Breast epithelium (tissue), 4 donors: ENCODE measurements at regions not wholly inside any gene's neighbourhood (a gene's known extent, or its start where the extent isn't known, plus 50 kb on each side); places are given as distances from the start of the nearest gene placed in this dataset.

Experiments used
- DNase-seq, 2 donors: peaks; one replicate each; pipeline ENCODE4 v3.0.0-alpha.2; 2019; ENCODE audit warnings: low spot score in 2 of 2
- H3K27ac ChIP-seq, 2 donors: fragments of 200-600 bp; sonication (generic) in 1 of 2; one replicate each; pipeline ENCODE4 v1.5.1; 2016 to 2019; ENCODE audit warnings: mild to moderate bottlenecking in 1 of 2
- H3K27me3 ChIP-seq, 2 donors: fragments of 200-600 bp; sonication (generic) in 1 of 2; one replicate each; pipeline versions ENCODE4 v1.5.1 to v1.6.0; 2017 to 2019; ENCODE audit warnings: control low read depth in 1 of 2, mild to moderate bottlenecking in 1 of 2
- H3K36me3 ChIP-seq: fragments of 200-600 bp; one replicate; pipeline ENCODE4 v1.5.1; 2019
- H3K4me1 ChIP-seq, 2 donors: fragments of 200-600 bp; sonication (generic); one replicate each; pipeline ENCODE4 v1.5.1; 2016 to 2019; ENCODE audit warnings: control low read depth in 1 of 2
- H3K4me3 ChIP-seq, 3 donors: fragments of 200-600 bp; sonication (generic); 1 replicate in 2 of 3; 2 replicates in 1 of 3; pipeline ENCODE4 v1.5.1; 2016 to 2019; ENCODE audit warnings: mild to moderate bottlenecking in 3 of 3, moderate library complexity in 2 of 3
- H3K9me3 ChIP-seq, 2 donors: fragments of 200-600 bp; sonication (generic) in 1 of 2; one replicate each; pipeline ENCODE4 v1.5.1; 2016 to 2019; ENCODE audit warnings: control low read depth in 1 of 2
- POLR2A ChIP-seq: fragments of 450-650 bp; IDR thresholded peaks from one replicate; pipeline ENCODE4 v1.6.1; 2016; ENCODE audit warnings: antibody characterized with exemption, mild to moderate bottlenecking, moderate library complexity
- POLR2AphosphoS5 ChIP-seq, 3 donors: sonication (generic); formaldehyde crosslinking; IDR thresholded peaks; one replicate each; pipeline ENCODE4 v1.6.1; 2017; ENCODE audit warnings: antibody characterized with exemption in 3 of 3
- intact Hi-C: fragments of 100-400 bp; cut with DNase I; formaldehyde crosslinking; loops from one replicate; pipeline ENCODE4 v1.15.1; 2023; ENCODE audit warnings: low total_unique reads
- TF ChIP-seq, protein P1 (sequence below), 3 donors: fragments of 450-650 bp; IDR thresholded peaks; one replicate each; pipeline ENCODE4 v1.5.1; 2016 to 2017; ENCODE audit warnings: antibody characterized with exemption in 3 of 3, mild to moderate bottlenecking in 3 of 3, moderate library complexity in 3 of 3

DNA sequence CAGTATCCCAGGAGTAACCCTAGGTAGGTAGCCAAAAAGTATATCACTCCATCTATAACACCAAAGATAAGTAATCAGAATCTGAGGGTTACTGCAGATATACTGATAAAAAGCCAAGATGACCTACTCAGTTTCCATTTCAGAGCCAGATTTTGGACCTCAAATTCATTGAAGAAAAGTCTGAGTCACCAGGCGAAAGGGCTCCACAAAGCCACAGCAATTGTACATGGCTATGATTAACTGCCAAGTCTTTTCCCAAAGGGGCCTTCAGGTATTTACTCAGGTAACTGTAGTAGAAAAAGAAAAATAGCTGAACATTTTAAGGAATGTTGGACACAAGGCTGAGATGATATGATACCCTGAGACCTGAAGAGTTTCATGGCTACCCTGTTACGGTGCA is 75.6 kb upstream of the KCNH7 start:
- no peak overlapping the region for H3K4me3 ChIP-seq
- DNase-seq, result no peak
- intact Hi-C loops, result no loop called here
- H3K4me1 ChIP-seq, result no peaks in the 10 kb centered on the region
- no peaks in the 10 kb centered on the region for H3K9me3 ChIP-seq
- no peaks in the 10 kb centered on the region for H3K36me3 ChIP-seq
- H3K27me3 ChIP-seq, result no peaks in the 10 kb centered on the region
- no peak for TF ChIP-seq POLR2AphosphoS5 (IDR thresholded peaks at IDR 0.05)
- TF ChIP-seq, protein P1, sequence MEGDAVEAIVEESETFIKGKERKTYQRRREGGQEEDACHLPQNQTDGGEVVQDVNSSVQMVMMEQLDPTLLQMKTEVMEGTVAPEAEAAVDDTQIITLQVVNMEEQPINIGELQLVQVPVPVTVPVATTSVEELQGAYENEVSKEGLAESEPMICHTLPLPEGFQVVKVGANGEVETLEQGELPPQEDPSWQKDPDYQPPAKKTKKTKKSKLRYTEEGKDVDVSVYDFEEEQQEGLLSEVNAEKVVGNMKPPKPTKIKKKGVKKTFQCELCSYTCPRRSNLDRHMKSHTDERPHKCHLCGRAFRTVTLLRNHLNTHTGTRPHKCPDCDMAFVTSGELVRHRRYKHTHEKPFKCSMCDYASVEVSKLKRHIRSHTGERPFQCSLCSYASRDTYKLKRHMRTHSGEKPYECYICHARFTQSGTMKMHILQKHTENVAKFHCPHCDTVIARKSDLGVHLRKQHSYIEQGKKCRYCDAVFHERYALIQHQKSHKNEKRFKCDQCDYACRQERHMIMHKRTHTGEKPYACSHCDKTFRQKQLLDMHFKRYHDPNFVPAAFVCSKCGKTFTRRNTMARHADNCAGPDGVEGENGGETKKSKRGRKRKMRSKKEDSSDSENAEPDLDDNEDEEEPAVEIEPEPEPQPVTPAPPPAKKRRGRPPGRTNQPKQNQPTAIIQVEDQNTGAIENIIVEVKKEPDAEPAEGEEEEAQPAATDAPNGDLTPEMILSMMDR (IDR thresholded peaks at IDR 0.05), result no peak
- TF ChIP-seq POLR2A, result no peak
- H3K27ac ChIP-seq, result no peak overlapping the region

DNA sequence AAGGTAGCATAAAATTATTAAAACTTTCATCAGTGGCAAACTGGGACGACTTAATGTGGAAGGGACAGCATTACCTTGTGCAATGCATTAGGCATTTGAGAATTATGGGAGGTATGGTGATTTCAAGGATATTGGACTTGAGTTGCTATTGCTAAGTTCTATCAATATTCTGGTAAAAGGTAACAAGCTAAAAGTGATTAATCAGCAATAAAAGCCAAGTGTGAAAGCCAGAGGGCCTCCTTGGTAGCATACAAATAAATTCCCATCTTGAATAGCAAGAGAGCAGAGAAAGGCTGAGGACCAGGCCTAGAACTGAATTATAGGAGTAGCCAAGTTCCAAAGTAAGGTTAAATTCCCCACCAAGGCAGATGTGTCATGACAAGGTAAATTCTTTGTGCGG is 74.2 kb upstream of the KCNH7 start:
- TF ChIP-seq POLR2A, result no peak
- no peak for TF ChIP-seq POLR2AphosphoS5 (IDR thresholded peaks at IDR 0.05)
- TF ChIP-seq, protein P1 (IDR thresholded peaks at IDR 0.05), result no peak
- intact Hi-C loops, result no loop called here

DNA sequence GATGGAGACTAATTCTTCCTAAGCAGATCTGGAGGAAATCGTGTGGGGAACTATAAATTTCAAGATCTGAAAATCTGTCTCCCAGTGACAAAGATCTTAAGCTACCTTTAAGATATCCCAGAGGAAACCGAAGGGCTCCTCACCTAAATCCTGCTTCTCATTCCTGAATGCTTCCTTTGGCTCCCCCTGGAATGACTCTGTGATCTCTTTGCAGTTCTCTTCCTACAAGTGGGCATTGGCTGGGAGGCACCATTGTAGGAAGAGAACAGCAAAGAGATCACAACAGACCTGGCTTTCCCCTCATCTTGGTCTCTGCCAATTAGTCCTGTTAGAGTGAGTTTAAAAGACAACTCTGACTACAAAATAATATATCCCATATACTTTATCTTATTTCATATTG is 70.0 kb upstream of the KCNH7 start:
- DNase-seq, result no peak
- Histone ChIP-seq H3K36me3 (no peaks in the 10 kb centered on the region), H3K9me3 (no peaks in the 10 kb centered on the region), H3K4me3 (no peak overlapping the region), H3K27ac (no peak overlapping the region), H3K4me1 (no peaks in the 10 kb centered on the region), H3K27me3 (no peaks in the 10 kb centered on the region)
- intact Hi-C loops, result loop anchor here (5.0 kb wide), 1 partner anchor 261 kb away; no protein-coding TSS in a partner anchor
- TF ChIP-seq POLR2AphosphoS5 (IDR thresholded peaks at IDR 0.05) (no peak), POLR2A (no peak)
- TF ChIP-seq, protein P1 (IDR thresholded peaks at IDR 0.05), result no peak

More for the DNA sequence above, 74.2 kb upstream of the KCNH7 start:
- H3K36me3 ChIP-seq, result no peaks in the 10 kb centered on the region
- H3K4me1 ChIP-seq, result no peaks in the 10 kb centered on the region
- no peaks in the 10 kb centered on the region for H3K27me3 ChIP-seq
- DNase-seq, result no peak
- H3K9me3 ChIP-seq, result no peaks in the 10 kb centered on the region
- H3K27ac ChIP-seq, result no peak overlapping the region
- H3K4me3 ChIP-seq, result no peak overlapping the region

DNA sequence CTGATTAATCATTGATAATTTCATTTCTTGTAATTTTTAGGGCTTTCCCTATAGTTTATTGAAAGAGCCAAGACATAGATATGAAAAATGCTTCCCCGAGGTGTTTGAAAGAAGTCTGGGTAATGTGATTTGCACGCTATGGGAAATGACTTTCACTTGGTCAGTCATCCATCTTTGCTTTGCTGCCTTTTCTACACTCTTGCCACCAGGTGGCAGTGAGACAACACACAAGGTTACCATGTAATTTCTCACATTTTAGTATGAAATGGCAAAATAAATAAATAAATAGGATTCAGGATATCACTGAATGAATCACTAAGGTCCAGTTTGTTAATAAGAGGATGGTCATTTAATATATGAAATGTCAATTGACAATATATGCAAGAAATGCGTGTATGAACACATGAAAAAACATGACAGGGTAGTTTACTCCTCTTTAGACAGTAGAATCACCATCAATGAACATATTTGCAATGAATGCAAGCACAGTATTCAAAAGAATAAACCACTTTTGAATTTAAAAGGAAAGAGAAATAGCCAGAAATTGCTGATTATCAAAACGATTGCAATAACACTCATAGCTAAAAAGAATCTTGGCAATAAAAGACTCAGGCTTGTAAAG is 52.2 kb upstream of the KCNH7 start:
- TF ChIP-seq POLR2A, result no peak
- TF ChIP-seq, protein P1 (IDR thresholded peaks at IDR 0.05), result peak; percentile 10 to 28 (median 25)
- no peak for DNase-seq
- intact Hi-C loops, result no loop called here
- Histone ChIP-seq H3K36me3 (no peaks in the 10 kb centered on the region), H3K4me3 (no peak overlapping the region), H3K4me1 (no peaks in the 10 kb centered on the region), H3K9me3 (no peaks in the 10 kb centered on the region), H3K27ac (no peak overlapping the region), H3K27me3 (no peaks in the 10 kb centered on the region)

DNA sequence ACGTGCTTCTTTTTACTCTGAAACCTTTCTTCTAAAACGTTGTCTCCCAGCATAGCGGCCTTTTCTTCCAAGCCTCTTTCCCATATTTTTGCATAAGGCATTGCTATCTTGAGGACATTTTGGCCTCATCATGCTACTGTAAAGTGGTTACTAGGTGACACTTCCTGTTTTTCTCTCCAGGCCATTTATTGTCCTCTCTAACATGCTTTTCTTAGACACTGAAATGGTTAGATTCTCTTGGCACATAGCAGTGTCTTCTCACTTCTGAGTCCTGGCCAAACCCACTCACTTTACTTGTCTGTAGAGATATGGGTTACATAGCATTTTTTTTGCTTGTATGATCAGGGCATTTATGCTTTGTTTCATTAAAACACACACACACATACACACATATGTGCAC is 50.1 kb upstream of the KCNH7 start:
- DNase-seq, result no peak
- Histone ChIP-seq H3K9me3 (no peaks in the 10 kb centered on the region), H3K27me3 (no peaks in the 10 kb centered on the region), H3K36me3 (no peaks in the 10 kb centered on the region), H3K4me3 (no peak overlapping the region), H3K4me1 (no peaks in the 10 kb centered on the region), H3K27ac (no peak overlapping the region)
- TF ChIP-seq, protein P1 (IDR thresholded peaks at IDR 0.05), result no peak
- no peak for TF ChIP-seq POLR2A
- intact Hi-C loops, result no loop called here
